Endodermal cell (in vitro differentiated cells): ENCODE measurements at regions not wholly inside any gene's neighbourhood (a gene's known extent, or its start where the extent isn't known, plus 50 kb on each side); places are given as distances from the start of the nearest gene placed in this dataset.

Experiments used
- DNase-seq: peaks from one replicate; pipeline ENCODE4 v3.0.0-alpha.2; 2017
- H3K27ac ChIP-seq: 2 replicates; pipeline ENCODE4 v1.5.1; 2013; ENCODE audit warnings: mild to moderate bottlenecking, low read depth, low read length, moderate library complexity
- H3K27me3 ChIP-seq: 2 replicates; pipeline ENCODE4 v1.6.1; 2013; ENCODE audit warnings: mild to moderate bottlenecking, low read length, moderate library complexity; ENCODE audit not compliant: insufficient read depth, control insufficient read depth, poor library complexity, severe bottlenecking
- H3K36me3 ChIP-seq: 2 replicates; pipeline ENCODE4 v1.7.0; 2013; ENCODE audit warnings: mild to moderate bottlenecking, low read length, moderate library complexity; ENCODE audit not compliant: control insufficient read depth, insufficient read depth
- H3K4me1 ChIP-seq: one replicate; pipeline ENCODE4 v1.7.0; 2013; ENCODE audit warnings: low read length; ENCODE audit not compliant: control insufficient read depth, insufficient read depth
- H3K4me3 ChIP-seq: 2 replicates; pipeline ENCODE4 v1.5.1; 2013; ENCODE audit warnings: mild to moderate bottlenecking, low read length, moderate library complexity
- H3K9ac ChIP-seq: 2 replicates; pipeline ENCODE4 v1.6.1; 2013; ENCODE audit warnings: mild to moderate bottlenecking, low read length, moderate library complexity; ENCODE audit not compliant: poor library complexity, severe bottlenecking; ENCODE audit errors: extremely low read depth
- H3K9me3 ChIP-seq: 2 replicates; pipeline ENCODE4 v1.6.1; 2013; ENCODE audit warnings: mild to moderate bottlenecking, low read length, moderate library complexity; ENCODE audit not compliant: control insufficient read depth
- H3K27ac Mint-ChIP-seq: 2 replicates; pipeline ENCODE4 v1.8.0; 2020; ENCODE audit warnings: mixed read lengths
- H3K27me3 Mint-ChIP-seq: 2 replicates; pipeline ENCODE4 v1.8.0; 2021; ENCODE audit warnings: mild to moderate bottlenecking, mixed read lengths; ENCODE audit not compliant: insufficient read depth
- H3K36me3 Mint-ChIP-seq: 2 replicates; pipeline ENCODE4 v1.8.0; 2020; ENCODE audit warnings: low read depth, mixed read lengths
- H3K4me1 Mint-ChIP-seq: 2 replicates; pipeline ENCODE4 v1.8.0; 2020; ENCODE audit warnings: mixed read lengths
- H3K4me3 Mint-ChIP-seq: 2 replicates; pipeline ENCODE4 v1.8.0; 2020; ENCODE audit warnings: mild to moderate bottlenecking, moderate library complexity, mixed read lengths
- H3K9me3 Mint-ChIP-seq: 2 replicates; pipeline ENCODE4 v1.8.0; 2020; ENCODE audit warnings: mild to moderate bottlenecking, mixed read lengths
- TF ChIP-seq, protein P1 (sequence below): fragments of 200-600 bp; sonication (generic); conservative IDR thresholded peaks from 2 replicates; pipeline ENCODE4 v1.5.0; 2021; ENCODE audit warnings: antibody characterized with exemption, mild to moderate bottlenecking

DNA sequence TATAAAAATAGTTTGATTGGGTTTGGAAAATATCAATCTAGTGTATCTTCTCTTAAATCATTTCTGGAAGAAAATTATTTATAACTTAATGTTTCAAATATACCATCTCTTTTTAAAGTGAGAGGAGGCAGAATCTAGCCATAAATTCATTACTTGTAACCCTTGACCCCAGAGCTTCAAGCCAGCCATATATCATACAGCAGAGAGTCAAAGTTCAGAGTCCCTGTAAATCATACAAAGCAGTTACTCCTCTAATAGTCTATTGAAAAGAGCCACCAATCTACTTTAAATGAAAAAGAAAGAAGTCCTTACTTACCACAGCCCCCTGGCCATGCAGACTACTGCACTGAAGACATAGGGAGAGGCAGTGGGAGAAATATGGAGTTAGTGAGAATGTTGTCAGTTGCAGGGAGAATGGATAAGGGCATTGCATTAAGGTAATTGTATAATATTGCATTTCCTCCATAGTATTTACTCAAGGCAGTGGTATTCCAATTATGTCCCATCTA, 229.5 kb downstream of the NKX6-1 start:
- H3K9me3 Mint-ChIP-seq: no peaks in the 10 kb centered on the region
- no peak overlapping the region for H3K27ac Mint-ChIP-seq
- Histone ChIP-seq H3K9me3 (no peaks in the 10 kb centered on the region), H3K9ac (no peak overlapping the region), H3K4me3 (no peak overlapping the region), H3K36me3 (no peaks in the 10 kb centered on the region), H3K27ac (no peak overlapping the region), H3K4me1 (no peaks in the 10 kb centered on the region), H3K27me3 (no peaks in the 10 kb centered on the region)
- TF ChIP-seq, protein P1, sequence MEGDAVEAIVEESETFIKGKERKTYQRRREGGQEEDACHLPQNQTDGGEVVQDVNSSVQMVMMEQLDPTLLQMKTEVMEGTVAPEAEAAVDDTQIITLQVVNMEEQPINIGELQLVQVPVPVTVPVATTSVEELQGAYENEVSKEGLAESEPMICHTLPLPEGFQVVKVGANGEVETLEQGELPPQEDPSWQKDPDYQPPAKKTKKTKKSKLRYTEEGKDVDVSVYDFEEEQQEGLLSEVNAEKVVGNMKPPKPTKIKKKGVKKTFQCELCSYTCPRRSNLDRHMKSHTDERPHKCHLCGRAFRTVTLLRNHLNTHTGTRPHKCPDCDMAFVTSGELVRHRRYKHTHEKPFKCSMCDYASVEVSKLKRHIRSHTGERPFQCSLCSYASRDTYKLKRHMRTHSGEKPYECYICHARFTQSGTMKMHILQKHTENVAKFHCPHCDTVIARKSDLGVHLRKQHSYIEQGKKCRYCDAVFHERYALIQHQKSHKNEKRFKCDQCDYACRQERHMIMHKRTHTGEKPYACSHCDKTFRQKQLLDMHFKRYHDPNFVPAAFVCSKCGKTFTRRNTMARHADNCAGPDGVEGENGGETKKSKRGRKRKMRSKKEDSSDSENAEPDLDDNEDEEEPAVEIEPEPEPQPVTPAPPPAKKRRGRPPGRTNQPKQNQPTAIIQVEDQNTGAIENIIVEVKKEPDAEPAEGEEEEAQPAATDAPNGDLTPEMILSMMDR: no peak
- no peak overlapping the region for H3K4me3 Mint-ChIP-seq
- H3K36me3 Mint-ChIP-seq: no peaks in the 10 kb centered on the region
- no peaks in the 10 kb centered on the region for H3K27me3 Mint-ChIP-seq
- DNase-seq: no peak
- H3K4me1 Mint-ChIP-seq: no peaks in the 10 kb centered on the region

GRCh38 chr4:84264652-84265051, 234.4 kb downstream of the NKX6-1 start:
- Mint-ChIP-seq H3K27ac (no peak overlapping the region), H3K27me3 (no peaks in the 10 kb centered on the region), H3K4me1 (no peaks in the 10 kb centered on the region), H3K36me3 (no peaks in the 10 kb centered on the region), H3K9me3 (peaks cover 8% of the 10 kb centered on the region), H3K4me3 (no peak overlapping the region)
- H3K4me1 ChIP-seq: no peaks in the 10 kb centered on the region
- no peaks in the 10 kb centered on the region for H3K27me3 ChIP-seq
- H3K36me3 ChIP-seq: no peaks in the 10 kb centered on the region
- TF ChIP-seq, protein P1: no peak
- H3K9ac ChIP-seq: no peak overlapping the region
- H3K9me3 ChIP-seq: peaks cover 13% of the 10 kb centered on the region
- H3K4me3 ChIP-seq: no peak overlapping the region
- H3K27ac ChIP-seq: no peak overlapping the region
- no peak for DNase-seq

GRCh38 chr4:84263415-84263814, 235.7 kb downstream of the NKX6-1 start:
- no peak overlapping the region for H3K4me3 Mint-ChIP-seq
- no peak overlapping the region for H3K27ac ChIP-seq
- no peaks in the 10 kb centered on the region for H3K36me3 Mint-ChIP-seq
- no peak overlapping the region for H3K27ac Mint-ChIP-seq
- TF ChIP-seq, protein P1: no peak
- H3K9ac ChIP-seq: no peak overlapping the region
- peaks cover 11% of the 10 kb centered on the region for H3K9me3 Mint-ChIP-seq
- DNase-seq: no peak
- peaks cover 13% of the 10 kb centered on the region for H3K9me3 ChIP-seq
- no peaks in the 10 kb centered on the region for H3K4me1 Mint-ChIP-seq
- no peaks in the 10 kb centered on the region for H3K36me3 ChIP-seq
- no peaks in the 10 kb centered on the region for H3K27me3 ChIP-seq
- no peaks in the 10 kb centered on the region for H3K27me3 Mint-ChIP-seq
- no peak overlapping the region for H3K4me3 ChIP-seq
- no peaks in the 10 kb centered on the region for H3K4me1 ChIP-seq
